ENCODE measurements at regions not wholly inside any gene's neighbourhood (a gene's known extent, or its start where the extent isn't known, plus 50 kb on each side); places are given as distances from the start of the nearest gene placed in this dataset.

DNA sequence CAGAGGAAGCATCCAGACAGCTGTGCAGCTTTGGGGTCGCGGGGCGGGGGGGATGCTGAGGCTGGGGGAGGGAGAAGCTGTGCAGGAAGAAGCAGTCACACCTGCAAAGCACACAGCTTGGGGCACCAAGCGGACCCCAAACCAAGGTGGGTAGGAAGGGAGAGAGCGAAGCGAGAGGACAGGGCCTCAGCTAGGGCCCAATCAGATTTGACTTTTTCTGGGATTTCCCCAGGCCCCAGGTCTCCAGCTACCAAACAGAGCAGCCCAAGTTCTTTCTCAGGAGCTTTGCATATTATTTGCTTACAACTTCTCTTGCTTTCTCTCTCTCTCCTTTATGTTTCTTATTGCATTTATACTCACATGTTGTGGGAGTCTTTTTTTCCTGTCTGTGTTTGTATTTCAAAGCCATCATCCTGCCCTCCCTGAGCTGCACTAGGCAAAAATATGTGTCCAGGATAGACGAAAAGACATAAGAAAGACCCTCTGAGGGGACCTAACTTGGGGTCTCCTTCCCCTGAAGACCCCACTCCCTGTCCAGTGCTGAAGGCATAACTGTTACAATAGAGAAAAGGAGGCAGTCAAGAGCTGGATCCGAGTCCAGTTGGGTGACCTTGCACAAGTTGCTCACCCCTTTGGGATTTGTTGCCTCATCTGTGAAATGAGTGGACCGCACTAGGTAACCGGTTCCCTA is 50.6 kb upstream of the SMNDC1 start:
- Histone ChIP-seq H3K4me2 (peak overlapping the region; percentile 99), H3K4me1 (ENCODE audit: low read depth, poor library complexity, severe bottlenecking) (peaks cover 78% of the 10 kb centered on the region), H3K36me3 (ENCODE audit: insufficient read depth) (no peaks in the 10 kb centered on the region), H3K79me2 (ENCODE audit: insufficient read depth, low read depth) (no peaks in the 10 kb centered on the region), H2AFZ (ENCODE audit: low read depth) (no peak overlapping the region), H3K27me3 (ENCODE audit: insufficient read depth, low read depth) (no peaks in the 10 kb centered on the region), H3K9ac (no peak overlapping the region; the same call in 1 of the 2 replicates), H3K27ac (peak overlapping the region; percentile 84), H3K4me3 (IDR thresholded peaks at IDR 0.05; ENCODE audit: insufficient read depth, low read depth, low read length) (no peak overlapping the region), H4K20me1 (ENCODE audit: insufficient read depth) (no peaks in the 10 kb centered on the region)
- TF ChIP-seq CTCF (conservative IDR thresholded peaks at IDR 0.05; ENCODE audit: low read depth, low read length), result no peak

GRCh38 chr10:110355922-110356627 is 51.4 kb upstream of the SMNDC1 start:
- peak overlapping the region; percentile 99 for H3K4me2 ChIP-seq
- H3K27me3 ChIP-seq (ENCODE audit: insufficient read depth, low read depth), result no peaks in the 10 kb centered on the region
- peak overlapping the region; percentile 62; the same call in 1 of the 2 replicates for H3K9ac ChIP-seq
- peak overlapping the region; percentile 84 for H3K27ac ChIP-seq
- peaks cover 78% of the 10 kb centered on the region for H3K4me1 ChIP-seq (ENCODE audit: low read depth, poor library complexity, severe bottlenecking)
- H4K20me1 ChIP-seq (ENCODE audit: insufficient read depth), result no peaks in the 10 kb centered on the region
- H3K79me2 ChIP-seq (ENCODE audit: insufficient read depth, low read depth), result no peaks in the 10 kb centered on the region
- no peak overlapping the region for H3K4me3 ChIP-seq (IDR thresholded peaks at IDR 0.05; ENCODE audit: insufficient read depth, low read depth, low read length)
- peak overlapping the region; percentile 45; the same call in 1 of the 2 replicates for H2AFZ ChIP-seq (ENCODE audit: low read depth)
- no peaks in the 10 kb centered on the region for H3K36me3 ChIP-seq (ENCODE audit: insufficient read depth)
- no peak for TF ChIP-seq CTCF (conservative IDR thresholded peaks at IDR 0.05; ENCODE audit: low read depth, low read length)

DNA sequence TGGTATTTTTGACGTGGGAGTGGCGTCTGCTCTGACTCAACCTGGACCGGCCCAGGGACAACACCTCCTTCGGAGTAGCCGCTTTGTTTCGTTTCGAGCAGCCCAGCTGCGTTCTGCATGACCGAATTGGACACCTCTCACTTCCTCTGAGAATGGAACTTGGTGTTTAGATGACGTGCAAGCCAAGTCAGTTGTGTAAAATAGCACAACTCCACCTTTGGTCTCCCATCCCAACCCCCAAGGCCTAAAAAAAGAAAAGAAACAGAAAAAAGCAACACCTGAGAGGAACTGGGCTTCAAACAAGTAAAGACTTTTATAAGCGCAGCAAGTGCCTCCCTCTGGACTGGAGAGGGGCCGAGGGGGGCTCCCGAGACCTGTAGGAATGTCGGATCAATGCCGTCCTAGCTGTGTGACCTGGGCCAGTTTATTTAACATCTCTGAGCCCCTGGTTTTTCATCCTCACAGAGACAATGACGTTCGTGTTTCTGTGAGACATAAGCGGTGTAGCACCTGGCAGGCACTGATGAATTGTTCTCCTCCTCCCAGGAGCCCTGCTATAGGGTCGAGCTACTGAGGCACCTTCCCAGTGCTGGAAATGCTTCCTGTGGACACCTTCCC is 52.0 kb upstream of the SMNDC1 start:
- H3K36me3 ChIP-seq (ENCODE audit: insufficient read depth), result no peaks in the 10 kb centered on the region
- H3K4me1 ChIP-seq (ENCODE audit: low read depth, poor library complexity, severe bottlenecking), result peaks cover 84% of the 10 kb centered on the region
- peak overlapping the region; percentile 62 for H3K9ac ChIP-seq
- no peak for TF ChIP-seq CTCF (conservative IDR thresholded peaks at IDR 0.05; ENCODE audit: low read depth, low read length)
- H3K27me3 ChIP-seq (ENCODE audit: insufficient read depth, low read depth), result no peaks in the 10 kb centered on the region
- H4K20me1 ChIP-seq (ENCODE audit: insufficient read depth), result no peaks in the 10 kb centered on the region
- H3K79me2 ChIP-seq (ENCODE audit: insufficient read depth, low read depth), result no peaks in the 10 kb centered on the region
- H2AFZ ChIP-seq (ENCODE audit: low read depth), result peak overlapping the region; percentile 45; the same call in 1 of the 2 replicates
- H3K4me3 ChIP-seq (IDR thresholded peaks at IDR 0.05; ENCODE audit: insufficient read depth, low read depth, low read length), result no peak overlapping the region
- peak overlapping the region; percentile 84 for H3K27ac ChIP-seq
- H3K4me2 ChIP-seq, result peak overlapping the region; percentile 99

DNA sequence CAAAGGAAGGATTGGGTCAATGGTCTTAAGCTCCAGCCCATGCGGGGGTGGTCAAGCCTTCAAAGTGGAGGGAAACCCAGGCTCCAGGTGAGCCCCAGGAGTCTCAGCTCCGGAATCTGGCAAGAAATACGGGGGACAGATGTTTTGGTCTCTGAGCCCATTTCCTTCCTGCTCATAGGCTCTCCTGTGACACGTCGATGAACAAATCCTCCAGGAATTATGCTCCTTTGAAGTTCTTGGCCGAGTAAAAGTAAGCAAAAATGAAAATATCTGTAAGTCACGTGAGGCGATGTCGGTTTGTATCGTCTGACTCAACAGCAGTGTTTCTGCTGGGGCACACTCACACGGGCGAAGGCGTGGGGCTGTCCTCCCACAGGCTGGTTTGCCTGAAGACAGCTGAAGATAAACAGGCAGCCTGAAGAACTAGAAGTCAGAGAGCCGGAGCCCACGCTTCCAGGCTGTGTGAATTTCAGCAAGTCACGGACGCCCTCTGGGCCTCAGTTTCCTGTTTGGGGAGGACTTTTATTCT is 52.6 kb upstream of the SMNDC1 start:
- TF ChIP-seq CTCF (conservative IDR thresholded peaks at IDR 0.05; ENCODE audit: low read depth, low read length), result no peak
- H3K9ac ChIP-seq, result peak overlapping the region; percentile 62
- H3K4me3 ChIP-seq (IDR thresholded peaks at IDR 0.05; ENCODE audit: insufficient read depth, low read depth, low read length), result no peak overlapping the region
- H3K79me2 ChIP-seq (ENCODE audit: insufficient read depth, low read depth), result no peaks in the 10 kb centered on the region
- H4K20me1 ChIP-seq (ENCODE audit: insufficient read depth), result no peaks in the 10 kb centered on the region
- H3K4me2 ChIP-seq, result peak overlapping the region; percentile 99
- no peaks in the 10 kb centered on the region for H3K36me3 ChIP-seq (ENCODE audit: insufficient read depth)
- H3K27me3 ChIP-seq (ENCODE audit: insufficient read depth, low read depth), result no peaks in the 10 kb centered on the region
- H2AFZ ChIP-seq (ENCODE audit: low read depth), result peak overlapping the region; percentile 45; the same call in 1 of the 2 replicates
- H3K4me1 ChIP-seq (ENCODE audit: low read depth, poor library complexity, severe bottlenecking), result peaks cover 87% of the 10 kb centered on the region
- peak overlapping the region; percentile 84 for H3K27ac ChIP-seq
